Astrocyte (in vitro differentiated cells and primary cell): ENCODE measurements at regions not wholly inside any gene's neighbourhood (a gene's known extent, or its start where the extent isn't known, plus 50 kb on each side); places are given as distances from the start of the nearest gene placed in this dataset.

ENCODE experiments used
- CTCF ChIP-seq: IDR thresholded peaks from 2 replicates; pipeline ENCODE4 v1.5.1; 2011; ENCODE audit warnings: low read depth, mild to moderate bottlenecking, inconsistent platforms, low read length, moderate library complexity; ENCODE audit not compliant: insufficient read depth
- EZH2 ChIP-seq: IDR thresholded peaks from 2 replicates; pipeline ENCODE4 v1.6.1; 2012; ENCODE audit warnings: mild to moderate bottlenecking, low read length, inconsistent platforms; ENCODE audit not compliant: insufficient read depth

DNA sequence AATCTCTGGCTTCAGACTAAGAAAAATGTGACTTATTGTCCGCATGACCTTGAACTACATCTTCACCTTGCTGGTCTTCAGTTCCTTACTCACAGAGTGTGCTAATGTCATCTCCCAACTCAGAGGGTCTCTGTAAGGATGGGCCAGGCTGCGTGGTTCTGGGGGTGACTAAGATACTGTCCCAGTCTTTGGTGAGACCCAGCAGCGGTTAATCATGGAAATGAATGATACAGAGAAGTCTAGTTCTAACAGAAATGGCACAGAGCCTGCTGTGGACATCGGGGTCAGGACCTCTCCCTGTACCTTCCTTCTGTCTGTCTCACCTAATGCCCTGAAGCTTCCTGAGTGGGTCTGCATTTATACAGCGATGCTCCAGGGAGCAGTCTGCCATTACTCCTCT lies 662.7 kb upstream of the HS6ST1 start:
- no peak for TF ChIP-seq CTCF
- TF ChIP-seq EZH2, result no peak
